GM18499 (cell line): ENCODE measurements at regions not wholly inside any gene's neighbourhood (a gene's known extent, or its start where the extent isn't known, plus 50 kb on each side); places are given as distances from the start of the nearest gene placed in this dataset.

Experiments used
- ATAC-seq: cut with Tn5 transposase; IDR thresholded peaks from one replicate; pipeline ENCODE4 v1.9.1; 2021; ENCODE audit warnings: moderate number of reproducible peaks; ENCODE audit not compliant: insufficient read depth, unreplicated experiment

DNA sequence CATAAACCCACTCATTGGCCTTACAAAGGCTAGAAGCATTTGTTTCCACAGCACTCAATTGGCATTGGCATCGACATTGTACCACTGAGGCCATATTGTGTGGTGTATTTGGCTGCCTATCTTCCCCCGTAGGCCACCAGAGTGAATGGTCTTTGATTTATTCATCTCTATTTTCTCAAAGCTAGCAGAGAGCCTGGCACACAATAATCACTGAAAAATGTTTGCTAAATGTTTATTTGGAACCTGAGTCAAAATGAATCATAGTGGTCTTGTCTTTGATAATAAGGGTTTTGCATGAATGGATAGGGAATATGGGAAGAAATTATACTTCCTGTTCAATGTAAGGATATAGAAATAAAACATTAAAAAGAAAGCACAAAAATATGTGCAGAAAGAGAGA, 107.3 kb upstream of the SLC8A1 start:
- ATAC-seq = no peak

DNA sequence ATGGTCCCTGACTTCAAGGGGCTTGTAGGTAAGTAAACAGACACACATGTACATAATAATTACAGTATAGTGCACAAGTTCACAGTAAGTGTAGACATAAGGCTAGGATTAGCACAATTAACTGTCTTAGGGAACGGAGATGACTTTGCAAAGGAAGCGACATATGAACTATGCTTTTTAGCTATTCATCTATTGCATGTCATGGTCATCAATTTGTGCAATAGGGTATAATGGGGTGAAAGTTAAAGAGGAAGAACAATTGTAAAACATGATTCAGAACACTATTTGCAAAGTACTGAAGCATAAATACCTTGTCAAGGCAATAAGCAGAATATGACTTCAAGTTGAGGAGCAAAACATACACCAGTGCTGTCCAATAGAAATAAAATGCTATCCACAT, 112.3 kb upstream of the SLC8A1 start:
- ATAC-seq = no peak

DNA sequence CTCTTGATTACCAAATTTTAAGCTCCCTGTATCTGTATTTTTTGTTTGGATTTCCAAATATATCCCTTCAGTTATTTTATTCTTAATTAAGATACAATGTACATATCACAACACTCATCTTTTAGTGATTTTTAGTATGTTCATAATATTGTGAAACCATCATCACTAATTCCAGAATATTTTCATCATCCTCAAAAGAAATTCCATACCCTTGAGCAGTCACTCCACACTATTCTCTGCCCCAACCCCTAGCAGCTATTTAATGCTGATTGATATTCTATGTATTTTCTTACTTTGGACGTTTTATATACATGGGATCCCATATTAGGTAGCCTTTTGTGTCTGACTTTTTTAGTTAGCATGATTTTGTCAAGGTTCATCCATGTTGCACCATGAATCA, 127.4 kb upstream of the SLC8A1 start:
- ATAC-seq = no peak

DNA sequence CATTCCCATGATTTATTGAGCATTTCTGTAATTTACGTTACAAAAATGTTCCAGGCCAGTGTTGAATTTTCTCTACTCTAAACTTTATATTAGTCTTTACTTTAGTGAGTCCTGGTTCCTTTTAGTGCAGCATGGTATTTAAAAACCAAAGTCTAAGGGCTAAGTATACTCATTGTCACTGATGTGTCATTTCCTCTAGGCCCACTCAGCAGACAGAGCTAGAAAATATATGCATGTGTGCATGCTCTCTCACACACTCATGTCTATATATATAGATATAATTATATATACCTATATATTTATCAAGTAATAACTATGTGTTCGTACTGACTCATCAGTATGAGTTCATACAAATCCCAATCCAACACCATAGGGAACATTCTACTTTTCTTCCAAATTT, 132.5 kb upstream of the SLC8A1 start:
- ATAC-seq = no peak

GRCh38 chr2:40591774-40592173, 139.9 kb upstream of the SLC8A1 start:
- no peak for ATAC-seq

DNA sequence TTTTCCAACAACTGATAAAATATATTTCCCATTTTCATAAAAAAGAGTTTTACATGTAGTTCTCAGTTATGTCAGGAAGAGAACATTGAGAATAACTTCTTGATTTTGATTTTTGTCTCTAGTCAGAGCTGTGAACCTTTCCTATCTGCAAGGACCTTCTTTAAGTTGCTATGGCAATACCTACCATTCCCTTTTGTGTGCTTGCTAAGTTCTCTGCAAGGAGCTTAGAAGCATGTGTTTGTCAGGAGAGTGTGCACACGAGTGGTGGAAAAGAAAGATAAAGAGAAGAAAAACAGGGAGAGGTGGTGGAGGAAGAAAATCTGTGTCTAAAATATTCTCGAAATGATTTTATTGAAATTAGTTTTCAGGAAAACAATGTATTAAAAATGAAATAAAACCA, 140.3 kb upstream of the SLC8A1 start:
- no peak for ATAC-seq

- ATAC-seq = no peak
These were observed 155.0 kb upstream of the SLC8A1 start for GRCh38 chr2:40606862-40607261.

DNA sequence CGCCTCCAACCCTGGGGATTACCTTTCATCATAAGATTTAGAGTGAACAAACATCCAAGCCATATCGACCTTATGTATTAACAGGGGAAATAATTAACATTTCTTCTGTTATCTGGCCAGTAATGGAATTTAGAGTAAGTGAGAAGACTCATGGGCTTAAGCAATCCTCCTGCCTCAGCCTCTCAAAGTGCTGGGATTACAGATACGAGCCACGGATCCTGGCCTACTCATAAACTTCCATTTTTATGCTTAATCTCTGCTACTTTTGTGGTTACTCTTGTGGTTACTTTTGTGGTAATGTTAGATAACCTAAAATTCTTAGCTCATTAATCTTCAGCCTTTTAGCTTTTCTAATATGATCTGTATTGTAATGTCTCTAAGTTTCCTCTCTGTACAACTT, 159.3 kb upstream of the SLC8A1 start:
- no peak for ATAC-seq

- no peak for ATAC-seq
These were observed 174.0 kb upstream of the SLC8A1 start for GRCh38 chr2:40625849-40626248.

GRCh38 chr2:40628556-40628955, 176.7 kb upstream of the SLC8A1 start:
- no peak for ATAC-seq

DNA sequence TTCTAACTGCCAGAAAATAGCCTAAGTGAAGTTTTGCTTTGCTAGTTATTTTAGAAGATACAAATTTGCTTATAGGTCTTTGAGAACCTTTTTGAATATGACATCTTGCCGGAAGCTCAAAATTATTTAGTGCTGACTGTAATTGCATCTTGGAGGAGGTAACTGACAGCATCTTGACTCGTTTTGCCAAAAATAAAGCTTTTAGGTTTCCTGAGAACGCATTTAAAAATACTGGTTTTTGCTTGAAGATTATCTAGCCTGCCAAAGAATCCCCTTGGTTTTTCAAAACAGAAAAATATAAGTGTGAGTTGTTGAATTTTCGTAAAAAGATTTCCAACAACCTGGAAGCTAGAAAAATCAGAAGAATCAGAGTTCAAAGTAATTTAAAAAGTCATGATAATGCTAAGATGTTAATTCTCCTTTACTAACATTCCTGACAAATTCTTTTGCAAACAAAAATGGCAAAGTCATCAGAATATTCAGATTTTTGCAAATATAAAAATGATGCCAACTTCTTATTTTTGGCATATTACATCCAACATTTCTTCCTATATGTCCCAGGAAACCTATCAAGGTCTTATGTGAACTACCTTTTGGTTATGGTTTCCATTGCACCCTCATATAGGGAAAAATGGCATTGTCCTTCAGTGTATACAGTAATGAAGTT, 178.0 kb upstream of the SLC8A1 start:
- ATAC-seq = no peak

- no peak for ATAC-seq
These were observed 187.4 kb upstream of the SLC8A1 start for GRCh38 chr2:40639320-40639719.

- ATAC-seq = no peak
These were observed 190.3 kb upstream of the SLC8A1 start for GRCh38 chr2:40642237-40642636.

GRCh38 chr2:40642726-40643125, 190.8 kb upstream of the SLC8A1 start:
- ATAC-seq = no peak

DNA sequence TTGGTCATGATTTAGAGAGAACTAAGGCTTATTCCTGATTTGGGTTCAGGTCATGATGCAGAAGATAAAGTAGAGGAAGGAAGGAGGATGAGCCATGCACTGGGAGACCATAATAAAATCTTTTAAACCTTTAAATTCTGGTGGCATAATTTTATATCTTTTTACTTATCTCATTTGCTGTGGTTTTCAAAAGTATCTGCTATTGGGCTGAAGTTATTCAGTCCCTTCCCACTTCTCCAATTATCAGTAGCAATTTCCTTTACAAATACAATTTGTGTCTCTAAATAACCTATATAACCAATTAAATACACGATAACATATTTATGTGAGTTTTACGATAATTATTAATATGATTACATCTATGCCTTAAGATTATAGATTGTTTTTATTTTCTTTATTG, 194.8 kb upstream of the SLC8A1 start:
- ATAC-seq = no peak

- ATAC-seq = no peak
These were observed 200.3 kb upstream of the SLC8A1 start for GRCh38 chr2:40652155-40652554.

DNA sequence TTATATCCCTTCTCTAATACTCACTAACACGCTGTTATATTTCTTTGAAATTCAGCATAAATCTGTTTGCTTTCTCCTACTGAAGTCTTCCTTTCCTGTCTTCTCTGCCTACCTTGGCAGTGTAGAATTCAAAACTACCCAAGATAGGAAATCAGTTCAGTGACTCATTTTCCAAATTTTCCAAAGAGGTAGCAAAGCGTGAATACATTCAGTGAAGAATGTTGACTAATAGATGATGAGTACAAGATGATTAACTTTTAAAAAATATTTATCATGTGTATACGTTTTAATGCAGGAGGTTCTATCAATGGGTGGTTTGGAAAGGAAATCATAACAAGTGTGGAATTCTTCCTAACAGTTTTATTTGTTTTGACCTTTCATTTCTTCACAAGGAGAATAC, 201.9 kb upstream of the SLC8A1 start:
- ATAC-seq = no peak

DNA sequence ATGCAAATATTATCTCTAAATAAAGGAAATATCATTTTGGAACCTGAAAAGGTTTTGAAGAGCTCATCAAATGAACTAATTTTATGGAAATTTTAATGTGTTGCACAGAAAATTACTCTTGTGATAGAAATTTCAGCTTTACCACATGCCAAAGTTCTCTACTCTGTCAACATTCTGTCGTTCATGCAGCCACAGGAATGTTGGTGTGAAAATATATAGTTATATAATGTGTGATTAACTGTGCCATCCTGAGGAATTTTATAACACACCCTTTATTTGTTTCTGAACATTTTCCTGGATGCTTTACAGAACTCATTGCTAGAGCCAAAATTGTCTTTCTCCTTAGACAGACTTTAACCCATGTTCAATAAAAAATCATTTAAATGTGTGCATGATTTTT, 202.5 kb upstream of the SLC8A1 start:
- ATAC-seq = no peak

- ATAC-seq = no peak
These were observed 207.1 kb upstream of the SLC8A1 start for GRCh38 chr2:40658941-40659340.

- no peak for ATAC-seq
These were observed 213.8 kb upstream of the SLC8A1 start for GRCh38 chr2:40665493-40666232.

GRCh38 chr2:40666398-40666797, 214.5 kb upstream of the SLC8A1 start:
- ATAC-seq = no peak

GRCh38 chr2:40668425-40668824, 216.5 kb upstream of the SLC8A1 start:
- no peak for ATAC-seq
